ENCODE measurements at regions not wholly inside any gene's neighbourhood (a gene's known extent, or its start where the extent isn't known, plus 50 kb on each side); places are given as distances from the start of the nearest gene placed in this dataset.

GRCh38 chr6:103367212-103367611 is 1492.5 kb downstream of the HACE1 start:
- H3K9ac ChIP-seq (ENCODE audit: low read length) = no peak overlapping the region
- H3K9me3 ChIP-seq (ENCODE audit: low read length) = no peaks in the 10 kb centered on the region
- H3K27me3 ChIP-seq (ENCODE audit: insufficient read depth, low read depth, low read length) = no peaks in the 10 kb centered on the region
- H3K36me3 ChIP-seq (ENCODE audit: insufficient read depth, low read length) = no peaks in the 10 kb centered on the region
- H3K4me3 ChIP-seq (ENCODE audit: low read length) = no peak overlapping the region
- no peaks in the 10 kb centered on the region for H3F3A ChIP-seq (ENCODE audit: insufficient read depth, low read length, poor library complexity, severe bottlenecking)
- no peaks in the 10 kb centered on the region for H3K9me2 ChIP-seq (ENCODE audit: insufficient read depth, low read length)
- no peaks in the 10 kb centered on the region for H4K20me1 ChIP-seq (ENCODE audit: insufficient read depth)
- no peak for TF ChIP-seq EZH2 (IDR thresholded peaks at IDR 0.05; ENCODE audit: borderline replicate concordance, insufficient read depth, low read length, poor library complexity, severe bottlenecking)
- TF ChIP-seq POLR2AphosphoS5 (IDR thresholded peaks at IDR 0.05) = no peak
- no peak for TF ChIP-seq CTCF (IDR thresholded peaks at IDR 0.05; ENCODE audit: poor library complexity, severe bottlenecking)
- H3K79me2 ChIP-seq (replicated peaks; ENCODE audit: insufficient read depth, low read length) = no peaks in the 10 kb centered on the region
- no peak overlapping the region for H2AFZ ChIP-seq (ENCODE audit: low read depth, low read length)
- no peak overlapping the region for H3K4me2 ChIP-seq (ENCODE audit: low read length)
- H3K27ac ChIP-seq (ENCODE audit: low read length) = no peak overlapping the region

- H3K9me3 ChIP-seq (ENCODE audit: low read length) = no peaks in the 10 kb centered on the region
- H3F3A ChIP-seq (ENCODE audit: insufficient read depth, low read length, poor library complexity, severe bottlenecking) = no peaks in the 10 kb centered on the region
- no peaks in the 10 kb centered on the region for H3K79me2 ChIP-seq (replicated peaks; ENCODE audit: insufficient read depth, low read length)
- H3K36me3 ChIP-seq (ENCODE audit: insufficient read depth, low read length) = no peaks in the 10 kb centered on the region
- H3K9me2 ChIP-seq (ENCODE audit: insufficient read depth, low read length) = no peaks in the 10 kb centered on the region
- H3K4me2 ChIP-seq (ENCODE audit: low read length) = no peak overlapping the region
- H3K27ac ChIP-seq (ENCODE audit: low read length) = no peak overlapping the region
- no peaks in the 10 kb centered on the region for H3K27me3 ChIP-seq (ENCODE audit: insufficient read depth, low read depth, low read length)
- no peak overlapping the region for H2AFZ ChIP-seq (ENCODE audit: low read depth, low read length)
- H4K20me1 ChIP-seq (ENCODE audit: insufficient read depth) = no peaks in the 10 kb centered on the region
- TF ChIP-seq CTCF (IDR thresholded peaks at IDR 0.05; ENCODE audit: poor library complexity, severe bottlenecking) = no peak
- no peak overlapping the region for H3K4me3 ChIP-seq (ENCODE audit: low read length)
- H3K9ac ChIP-seq (ENCODE audit: low read length) = no peak overlapping the region
Observed at GRCh38 chr6:103356531-103356930, 1503.2 kb downstream of the HACE1 start.

GRCh38 chr6:103344554-103345163 is 1515.1 kb downstream of the HACE1 start:
- H2AFZ ChIP-seq (ENCODE audit: low read depth, low read length) = no peak overlapping the region

More at GRCh38 chr6:103344554-103345163, 1515.1 kb downstream of the HACE1 start:
- Histone ChIP-seq H3K9me3 (ENCODE audit: low read length) (no peaks in the 10 kb centered on the region), H3K9ac (ENCODE audit: low read length) (no peak overlapping the region), H3K4me2 (ENCODE audit: low read length) (no peak overlapping the region), H3K9me2 (ENCODE audit: insufficient read depth, low read length) (no peaks in the 10 kb centered on the region), H3K79me2 (replicated peaks; ENCODE audit: insufficient read depth, low read length) (no peaks in the 10 kb centered on the region), H3K36me3 (ENCODE audit: insufficient read depth, low read length) (no peaks in the 10 kb centered on the region), H4K20me1 (ENCODE audit: insufficient read depth) (no peaks in the 10 kb centered on the region), H3K4me3 (ENCODE audit: low read length) (no peak overlapping the region), H3K27me3 (ENCODE audit: insufficient read depth, low read depth, low read length) (no peaks in the 10 kb centered on the region), H3K27ac (ENCODE audit: low read length) (no peak overlapping the region), H3F3A (ENCODE audit: insufficient read depth, low read length, poor library complexity, severe bottlenecking) (no peaks in the 10 kb centered on the region)
- no peak for TF ChIP-seq EZH2 (IDR thresholded peaks at IDR 0.05; ENCODE audit: borderline replicate concordance, insufficient read depth, low read length, poor library complexity, severe bottlenecking)
- TF ChIP-seq SMC3 (conservative IDR thresholded peaks at IDR 0.05; ENCODE audit: poor library complexity) = no peak
- TF ChIP-seq RAD21 (conservative IDR thresholded peaks at IDR 0.05) = no peak
- TF ChIP-seq MXI1 (conservative IDR thresholded peaks at IDR 0.05; ENCODE audit: poor library complexity, severe bottlenecking) = no peak
- TF ChIP-seq TAF1 (IDR thresholded peaks at IDR 0.05; ENCODE audit: low read depth) = no peak
- TF ChIP-seq EP300 (conservative IDR thresholded peaks at IDR 0.05; ENCODE audit: poor library complexity, severe bottlenecking) = no peak
- TF ChIP-seq CTCF (IDR thresholded peaks at IDR 0.05; ENCODE audit: poor library complexity, severe bottlenecking) = no peak
- no peak for TF ChIP-seq POLR2AphosphoS5 (IDR thresholded peaks at IDR 0.05)
